ENCODE measurements at regions not wholly inside any gene's neighbourhood (a gene's known extent, or its start where the extent isn't known, plus 50 kb on each side); places are given as distances from the start of the nearest gene placed in this dataset.

DNA sequence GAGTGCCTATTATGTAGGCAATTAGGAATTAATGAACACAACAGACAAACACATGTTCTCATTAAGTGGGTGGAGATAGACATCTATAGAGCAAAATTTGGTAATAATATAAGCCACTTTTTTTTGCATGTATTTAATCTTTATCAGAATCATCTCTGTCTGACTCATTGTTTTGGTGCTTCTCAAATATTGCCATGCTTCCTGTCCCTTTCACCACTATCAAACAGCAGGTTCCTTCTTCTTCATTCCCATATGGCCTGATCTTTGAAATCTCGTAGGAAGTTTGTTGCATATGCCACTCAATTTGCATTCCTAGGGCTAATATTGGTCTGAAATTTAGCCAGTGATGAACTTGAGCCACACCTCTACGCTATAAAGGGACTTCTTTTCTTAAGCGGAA, 128.9 kb upstream of the SPEF2 start:
- DNase-seq (ENCODE audit: low read depth in 2 of 2) = no peak
- TF ChIP-seq, protein P1, sequence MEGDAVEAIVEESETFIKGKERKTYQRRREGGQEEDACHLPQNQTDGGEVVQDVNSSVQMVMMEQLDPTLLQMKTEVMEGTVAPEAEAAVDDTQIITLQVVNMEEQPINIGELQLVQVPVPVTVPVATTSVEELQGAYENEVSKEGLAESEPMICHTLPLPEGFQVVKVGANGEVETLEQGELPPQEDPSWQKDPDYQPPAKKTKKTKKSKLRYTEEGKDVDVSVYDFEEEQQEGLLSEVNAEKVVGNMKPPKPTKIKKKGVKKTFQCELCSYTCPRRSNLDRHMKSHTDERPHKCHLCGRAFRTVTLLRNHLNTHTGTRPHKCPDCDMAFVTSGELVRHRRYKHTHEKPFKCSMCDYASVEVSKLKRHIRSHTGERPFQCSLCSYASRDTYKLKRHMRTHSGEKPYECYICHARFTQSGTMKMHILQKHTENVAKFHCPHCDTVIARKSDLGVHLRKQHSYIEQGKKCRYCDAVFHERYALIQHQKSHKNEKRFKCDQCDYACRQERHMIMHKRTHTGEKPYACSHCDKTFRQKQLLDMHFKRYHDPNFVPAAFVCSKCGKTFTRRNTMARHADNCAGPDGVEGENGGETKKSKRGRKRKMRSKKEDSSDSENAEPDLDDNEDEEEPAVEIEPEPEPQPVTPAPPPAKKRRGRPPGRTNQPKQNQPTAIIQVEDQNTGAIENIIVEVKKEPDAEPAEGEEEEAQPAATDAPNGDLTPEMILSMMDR (IDR thresholded peaks at IDR 0.05; ENCODE audit: low read depth, low read length) = no peak
- H3K4me3 ChIP-seq (replicated peaks in 1 of 2; ENCODE audit: low read depth in 2 of 2, low read length in 2 of 2) = no peak overlapping the region

DNA sequence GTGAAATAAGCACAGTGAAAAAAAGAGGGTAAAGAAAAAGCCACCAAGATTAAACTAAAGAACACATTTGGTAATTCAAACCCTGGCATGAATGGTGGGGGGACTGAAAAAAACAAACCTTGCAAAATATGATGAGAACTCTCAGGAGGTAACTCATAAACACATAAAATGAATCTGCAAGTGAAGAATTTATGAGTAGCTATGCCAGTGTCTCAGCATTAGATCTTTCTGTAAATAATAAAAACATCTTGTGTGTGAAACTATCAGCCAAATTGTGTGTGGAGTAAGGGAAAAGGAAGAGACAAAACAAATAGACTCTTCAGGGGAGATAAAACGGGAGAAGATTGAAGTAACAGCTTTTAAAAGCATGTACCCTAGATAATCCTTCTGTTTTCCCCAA, 129.6 kb upstream of the SPEF2 start:
- TF ChIP-seq, protein P1 (IDR thresholded peaks at IDR 0.05; ENCODE audit: low read depth, low read length) = no peak
- no peak overlapping the region for H3K4me3 ChIP-seq (replicated peaks in 1 of 2; ENCODE audit: low read depth in 2 of 2, low read length in 2 of 2)
- DNase-seq (ENCODE audit: low read depth in 2 of 2) = no peak

DNA sequence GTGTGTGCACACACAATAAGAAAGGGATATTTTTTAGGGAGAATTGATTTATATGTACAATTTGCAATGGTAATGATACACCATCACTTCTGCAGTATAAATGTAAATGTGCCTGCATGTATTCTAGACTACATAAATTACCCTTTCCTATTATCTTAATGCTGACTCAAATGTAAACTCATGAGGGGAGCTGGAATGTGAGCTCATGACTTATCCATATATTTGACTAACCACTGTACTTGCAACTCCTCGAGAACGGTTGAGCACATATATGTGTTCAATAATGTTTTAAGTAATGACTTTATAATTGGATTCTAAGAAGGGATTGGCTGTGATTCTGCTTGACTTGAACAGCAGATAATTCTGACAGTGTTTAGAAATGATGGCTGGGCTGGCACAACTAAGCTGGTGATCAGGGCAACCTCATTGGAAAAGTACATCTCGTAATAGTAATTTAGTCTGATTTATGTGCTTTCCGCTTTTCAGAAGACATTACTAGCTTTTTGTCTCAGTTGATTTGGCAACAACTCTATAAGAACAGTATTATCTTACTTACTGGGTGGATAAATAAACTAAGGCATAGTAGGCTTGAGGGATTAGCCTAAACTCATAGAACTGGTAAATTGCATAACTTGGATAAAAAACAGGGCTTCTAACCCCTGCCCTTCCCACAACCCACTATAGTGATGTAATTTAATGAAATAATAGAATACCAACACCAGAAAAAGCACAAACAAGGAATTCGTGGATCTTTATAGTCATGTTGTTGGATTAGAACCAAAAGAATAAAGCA, 130.2 kb upstream of the SPEF2 start:
- no peak overlapping the region for H3K4me3 ChIP-seq (replicated peaks in 1 of 2; ENCODE audit: low read depth in 2 of 2, low read length in 2 of 2)
- DNase-seq (ENCODE audit: low read depth in 2 of 2) = no peak
- TF ChIP-seq, protein P1 (IDR thresholded peaks at IDR 0.05; ENCODE audit: low read depth, low read length) = no peak

DNA sequence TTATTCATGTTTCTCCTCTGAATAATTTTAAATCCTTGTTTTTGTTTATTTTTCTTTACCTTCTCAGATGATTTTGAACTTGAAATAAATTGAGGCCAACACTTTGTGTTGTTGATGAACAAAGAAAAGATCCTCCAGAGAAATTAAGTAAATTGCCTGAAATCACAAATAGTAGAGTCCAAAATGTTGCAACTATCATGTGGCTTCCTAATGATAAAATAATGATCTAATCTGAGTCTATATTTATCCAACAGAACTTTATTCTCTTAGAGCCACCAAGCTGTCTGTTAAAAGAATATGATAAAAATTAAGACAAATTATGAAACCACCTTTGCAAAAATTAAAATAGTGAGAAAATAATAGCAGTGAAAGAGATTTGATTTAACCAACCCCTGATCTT, 132.2 kb upstream of the SPEF2 start:
- DNase-seq (ENCODE audit: low read depth in 2 of 2) = no peak
- TF ChIP-seq, protein P1 (IDR thresholded peaks at IDR 0.05; ENCODE audit: low read depth, low read length) = no peak
- no peak overlapping the region for H3K4me3 ChIP-seq (replicated peaks in 1 of 2; ENCODE audit: low read depth in 2 of 2, low read length in 2 of 2)

DNA sequence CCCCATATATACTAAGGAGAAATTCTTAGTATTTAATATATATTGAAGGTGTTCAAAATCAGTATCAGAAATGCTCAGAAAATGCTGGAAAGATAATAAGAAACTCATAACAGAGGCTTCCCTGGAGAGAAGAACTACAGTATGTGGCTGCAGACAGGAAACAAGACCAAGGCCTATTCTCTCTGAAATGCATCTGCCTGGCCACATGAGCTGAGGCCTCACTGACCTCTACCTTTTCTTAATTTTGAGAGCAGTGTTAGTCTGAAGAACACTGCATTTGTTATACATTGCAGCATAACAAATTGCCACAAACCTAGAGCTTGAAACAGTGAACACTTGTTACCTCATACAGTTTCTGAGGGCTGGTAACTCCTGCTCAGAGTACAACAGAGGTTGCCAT, 133.4 kb upstream of the SPEF2 start:
- no peak overlapping the region for H3K4me3 ChIP-seq (replicated peaks in 1 of 2; ENCODE audit: low read depth in 2 of 2, low read length in 2 of 2)
- no peak for DNase-seq (ENCODE audit: low read depth in 2 of 2)
- TF ChIP-seq, protein P1 (IDR thresholded peaks at IDR 0.05; ENCODE audit: low read depth, low read length) = no peak

DNA sequence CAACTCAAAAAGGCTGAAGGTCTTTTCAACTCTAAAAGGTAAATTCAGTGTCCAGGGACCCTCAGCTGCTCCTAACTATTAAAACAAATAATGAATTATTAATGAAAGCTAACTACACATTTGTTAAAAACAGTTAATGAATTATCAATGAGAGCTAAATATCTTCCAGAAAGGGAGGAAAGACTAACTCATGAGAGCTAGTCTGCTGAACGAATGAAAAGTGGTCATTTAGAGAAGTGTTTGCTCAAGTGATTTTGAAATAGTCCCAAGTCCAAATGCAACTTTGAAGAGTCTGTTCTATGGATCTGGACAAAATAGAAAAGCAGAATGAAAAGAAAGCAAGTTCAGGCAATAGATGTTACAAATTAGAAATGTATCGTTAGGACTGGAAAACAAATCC, 133.9 kb upstream of the SPEF2 start:
- TF ChIP-seq, protein P1 (IDR thresholded peaks at IDR 0.05; ENCODE audit: low read depth, low read length) = no peak
- DNase-seq (ENCODE audit: low read depth in 2 of 2) = no peak
- H3K4me3 ChIP-seq (replicated peaks in 1 of 2; ENCODE audit: low read depth in 2 of 2, low read length in 2 of 2) = no peak overlapping the region

DNA sequence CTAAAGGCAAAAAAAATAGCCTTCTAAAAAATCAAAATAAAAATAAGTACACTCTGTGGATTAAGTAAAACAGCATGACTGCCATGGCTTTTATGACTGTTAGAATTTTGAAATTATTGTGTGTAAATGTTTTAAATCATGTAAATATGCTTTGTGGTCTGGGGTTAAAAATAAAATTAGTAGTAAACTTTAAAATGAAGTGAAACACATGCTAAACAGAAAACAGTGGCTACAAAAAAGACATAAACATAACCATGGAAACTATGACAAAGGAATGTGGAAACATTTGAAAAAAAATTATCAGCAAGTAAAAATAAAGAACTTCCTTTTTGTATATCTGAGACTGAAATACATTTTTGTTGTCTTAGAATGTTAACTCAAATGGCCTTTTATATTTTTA, 134.5 kb upstream of the SPEF2 start:
- TF ChIP-seq, protein P1 (IDR thresholded peaks at IDR 0.05; ENCODE audit: low read depth, low read length) = no peak
- peak; percentile 5 to 29 for DNase-seq (ENCODE audit: low read depth in 2 of 2)
- H3K4me3 ChIP-seq (replicated peaks in 1 of 2; ENCODE audit: low read depth in 2 of 2, low read length in 2 of 2) = no peak overlapping the region
